ENCODE measurements at regions not wholly inside any gene's neighbourhood (a gene's known extent, or its start where the extent isn't known, plus 50 kb on each side); places are given as distances from the start of the nearest gene placed in this dataset.
"Not testable (repeated sequence)": the region's sequence is repeated elsewhere in the genome, so short reads cannot be mapped to it uniquely, and the experiment has no call there.

GRCh38 chr3:115293321-115293720 lies 146.2 kb upstream of the ZBTB20 start:
- POLR2A ChIA-PET (ENCODE audit: low non-redundant PET), result no interaction called here
- no peak overlapping the region for H3K27ac ChIP-seq
- DNase-seq (ENCODE audit: low spot score), result no peak
- CTCF ChIA-PET, result no interaction called here
- TF ChIP-seq, protein P1, sequence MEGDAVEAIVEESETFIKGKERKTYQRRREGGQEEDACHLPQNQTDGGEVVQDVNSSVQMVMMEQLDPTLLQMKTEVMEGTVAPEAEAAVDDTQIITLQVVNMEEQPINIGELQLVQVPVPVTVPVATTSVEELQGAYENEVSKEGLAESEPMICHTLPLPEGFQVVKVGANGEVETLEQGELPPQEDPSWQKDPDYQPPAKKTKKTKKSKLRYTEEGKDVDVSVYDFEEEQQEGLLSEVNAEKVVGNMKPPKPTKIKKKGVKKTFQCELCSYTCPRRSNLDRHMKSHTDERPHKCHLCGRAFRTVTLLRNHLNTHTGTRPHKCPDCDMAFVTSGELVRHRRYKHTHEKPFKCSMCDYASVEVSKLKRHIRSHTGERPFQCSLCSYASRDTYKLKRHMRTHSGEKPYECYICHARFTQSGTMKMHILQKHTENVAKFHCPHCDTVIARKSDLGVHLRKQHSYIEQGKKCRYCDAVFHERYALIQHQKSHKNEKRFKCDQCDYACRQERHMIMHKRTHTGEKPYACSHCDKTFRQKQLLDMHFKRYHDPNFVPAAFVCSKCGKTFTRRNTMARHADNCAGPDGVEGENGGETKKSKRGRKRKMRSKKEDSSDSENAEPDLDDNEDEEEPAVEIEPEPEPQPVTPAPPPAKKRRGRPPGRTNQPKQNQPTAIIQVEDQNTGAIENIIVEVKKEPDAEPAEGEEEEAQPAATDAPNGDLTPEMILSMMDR (conservative IDR thresholded peaks at IDR 0.05; ENCODE audit: low read depth), result no peak

DNA sequence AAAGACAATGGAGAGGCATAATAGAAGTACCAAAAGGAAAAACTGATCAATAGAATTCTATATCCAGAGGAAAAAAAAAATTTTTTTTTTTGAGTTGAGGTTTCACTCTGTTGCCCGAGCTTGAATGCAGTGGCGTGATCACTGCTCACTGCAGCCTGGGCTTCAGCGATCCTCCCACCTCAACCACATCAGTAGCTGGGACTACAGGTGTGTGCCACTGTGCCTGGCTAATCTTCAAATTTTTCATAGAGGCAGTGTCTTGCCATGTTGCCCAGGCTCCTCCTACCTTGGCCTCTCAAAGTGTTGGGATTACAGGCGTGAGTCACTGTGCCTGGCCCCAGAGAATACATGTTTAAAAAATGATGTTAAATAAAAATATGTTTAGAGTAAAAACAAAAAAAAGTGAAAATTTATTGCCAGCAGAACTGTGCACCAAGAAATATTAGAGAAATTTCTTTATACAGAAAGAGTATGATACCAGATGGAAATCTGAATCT lies 154.3 kb upstream of the ZBTB20 start:
- POLR2A ChIA-PET (ENCODE audit: low non-redundant PET), result no interaction called here

DNA sequence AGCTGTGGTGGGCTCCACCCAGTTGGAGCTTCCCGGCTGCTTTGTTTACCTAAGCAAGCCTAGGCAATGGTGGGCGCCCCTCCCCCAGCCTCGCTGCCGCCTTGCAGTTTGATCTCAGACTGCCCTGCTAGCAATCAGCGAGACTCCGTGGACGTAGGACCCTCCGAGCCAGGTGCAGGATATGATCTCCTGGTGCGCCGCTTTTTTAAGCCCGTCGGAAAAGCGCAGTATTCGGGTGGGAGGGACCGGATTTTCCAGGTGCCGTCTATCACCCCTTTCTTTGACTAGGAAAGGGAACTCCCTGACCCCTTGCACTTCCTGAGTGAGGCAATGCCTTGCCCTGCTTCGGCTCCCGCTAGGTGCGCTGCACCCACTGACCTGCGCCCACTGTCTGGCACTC lies 170.9 kb upstream of the ZBTB20 start:
- DNase-seq (ENCODE audit: low spot score); H3K27ac ChIP-seq; CTCF ChIA-PET; POLR2A ChIA-PET (ENCODE audit: low non-redundant PET): not testable (repeated sequence)

More for the DNA sequence above, 154.3 kb upstream of the ZBTB20 start:
- DNase-seq (ENCODE audit: low spot score), result no peak
- no peak overlapping the region for H3K27ac ChIP-seq
- CTCF ChIA-PET, result no interaction called here
- TF ChIP-seq, protein P1 (conservative IDR thresholded peaks at IDR 0.05; ENCODE audit: low read depth), result no peak

DNA sequence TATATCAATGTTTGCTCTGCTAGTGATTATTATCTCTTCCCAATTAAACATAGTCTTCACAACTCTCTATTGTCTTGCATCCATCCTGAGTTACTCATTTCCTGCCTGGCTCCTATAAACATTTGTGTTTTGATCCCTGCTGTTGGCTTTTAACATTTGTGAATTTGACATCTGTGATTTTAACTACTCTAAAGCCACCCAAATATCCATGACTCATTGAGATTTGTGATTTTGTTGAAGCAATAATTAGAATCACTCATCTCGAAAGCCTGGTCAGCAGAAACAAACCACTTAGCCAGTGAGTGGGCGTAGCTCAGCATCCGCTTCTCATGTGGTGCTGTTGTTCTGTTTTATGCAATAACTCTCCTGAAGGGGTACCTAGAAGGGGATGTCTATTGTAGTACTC lies 174.3 kb upstream of the ZBTB20 start:
- CTCF ChIA-PET, result no interaction called here

GRCh38 chr3:115322901-115323300 lies 175.8 kb upstream of the ZBTB20 start:
- no peak for DNase-seq (ENCODE audit: low spot score)
- ChIA-PET CTCF (no interaction called here), POLR2A (ENCODE audit: low non-redundant PET) (no interaction called here)
- no peak overlapping the region for H3K27ac ChIP-seq
- TF ChIP-seq, protein P1 (conservative IDR thresholded peaks at IDR 0.05; ENCODE audit: low read depth), result no peak

More for the DNA sequence above, 174.3 kb upstream of the ZBTB20 start:
- TF ChIP-seq, protein P1 (conservative IDR thresholded peaks at IDR 0.05; ENCODE audit: low read depth), result no peak
- POLR2A ChIA-PET (ENCODE audit: low non-redundant PET), result no interaction called here
- H3K27ac ChIP-seq, result no peak overlapping the region
- DNase-seq (ENCODE audit: low spot score), result no peak

GRCh38 chr3:115323380-115323779 lies 176.3 kb upstream of the ZBTB20 start:
- CTCF ChIA-PET, result no interaction called here

GRCh38 chr3:115324056-115324455 lies 177.0 kb upstream of the ZBTB20 start:
- ChIA-PET CTCF (no interaction called here), POLR2A (ENCODE audit: low non-redundant PET) (no interaction called here)
- TF ChIP-seq, protein P1 (conservative IDR thresholded peaks at IDR 0.05; ENCODE audit: low read depth), result no peak
- H3K27ac ChIP-seq, result no peak overlapping the region
- DNase-seq (ENCODE audit: low spot score), result no peak

More at GRCh38 chr3:115323380-115323779, 176.3 kb upstream of the ZBTB20 start:
- POLR2A ChIA-PET (ENCODE audit: low non-redundant PET), result no interaction called here
- no peak for DNase-seq (ENCODE audit: low spot score)
- no peak overlapping the region for H3K27ac ChIP-seq
- TF ChIP-seq, protein P1 (conservative IDR thresholded peaks at IDR 0.05; ENCODE audit: low read depth), result no peak

Measured in RWPE1 (cell line).